Activated CD4-positive, alpha-beta T cell treated with anti-CD3 and anti-CD28 coated beads, Interleukin-2, amount 50 U/mL, for 16 hours (primary cell): ENCODE measurements at regions not wholly inside any gene's neighbourhood (a gene's known extent, or its start where the extent isn't known, plus 50 kb on each side); places are given as distances from the start of the nearest gene placed in this dataset.
"Not testable (repeated sequence)": the region's sequence is repeated elsewhere in the genome, so short reads cannot be mapped to it uniquely, and the experiment has no call there.

Experiments used
- DNase-seq: peaks from one replicate; pipeline ENCODE4 v3.0.0-alpha.2; 2020

- no peak for DNase-seq
These were observed 69.1 kb upstream of the DNAJC10 start for GRCh38 chr2:182646763-182647498.

GRCh38 chr2:182647499-182647787 is 68.6 kb upstream of the DNAJC10 start:
- DNase-seq = no peak

DNA sequence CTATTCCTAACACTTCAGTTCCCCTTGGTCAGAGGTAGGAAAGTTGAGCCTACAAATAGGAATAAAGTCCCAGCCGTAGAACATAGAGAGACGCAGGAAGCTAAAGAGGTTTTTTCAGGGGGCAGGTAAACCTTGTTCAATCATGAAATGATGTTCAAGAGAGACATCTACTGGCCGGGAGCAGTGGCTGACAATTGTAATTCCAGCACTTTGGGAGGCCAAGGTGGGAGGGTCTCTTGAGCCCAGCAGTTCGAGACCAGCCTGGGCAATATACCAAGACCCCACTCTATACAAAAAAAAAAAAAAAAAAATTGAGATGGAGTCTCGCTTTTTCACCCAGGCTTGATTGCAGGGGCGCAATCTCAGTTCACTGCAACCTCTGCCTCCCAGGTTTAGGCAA is 66.7 kb upstream of the DNAJC10 start:
- no peak for DNase-seq

DNA sequence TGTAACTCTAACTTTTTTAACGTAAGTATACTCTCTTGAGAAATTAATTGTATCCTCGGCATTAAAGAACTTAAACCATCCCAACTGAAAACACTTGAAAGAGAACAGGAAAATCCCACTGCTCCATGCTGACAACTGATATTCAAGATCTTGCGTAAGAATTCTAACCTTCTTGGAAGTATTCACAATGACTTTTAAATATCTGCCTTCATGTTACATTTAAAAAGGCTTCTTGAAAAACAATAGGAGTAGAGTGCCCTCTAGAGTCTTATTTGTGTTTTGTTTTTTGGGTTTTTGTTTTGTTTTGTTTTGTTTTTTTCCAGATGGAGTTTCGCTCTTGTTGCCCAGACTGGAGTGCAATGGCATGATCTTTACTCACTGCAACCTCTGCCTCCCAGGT is 65.4 kb upstream of the DNAJC10 start:
- DNase-seq = peak; percentile 21

DNA sequence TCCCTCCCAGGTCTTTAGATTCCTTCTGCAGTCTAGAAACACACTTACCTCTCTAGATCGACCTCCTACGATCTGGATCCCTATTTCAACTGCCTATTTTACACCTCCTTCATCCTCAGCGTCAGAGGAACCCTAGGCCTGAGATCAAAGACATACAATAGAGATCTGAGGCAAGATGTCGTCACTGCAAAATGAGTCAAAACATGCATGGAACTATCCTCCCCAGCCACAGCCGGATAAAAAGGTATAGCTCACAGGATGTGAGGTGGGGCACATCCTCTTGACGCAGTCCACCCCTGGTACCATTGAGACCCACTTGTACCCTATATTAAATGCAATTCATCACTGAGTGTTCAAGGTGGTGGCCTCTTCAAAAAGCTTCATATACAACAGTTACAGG is 63.7 kb upstream of the DNAJC10 start:
- peak; percentile 54 for DNase-seq

DNA sequence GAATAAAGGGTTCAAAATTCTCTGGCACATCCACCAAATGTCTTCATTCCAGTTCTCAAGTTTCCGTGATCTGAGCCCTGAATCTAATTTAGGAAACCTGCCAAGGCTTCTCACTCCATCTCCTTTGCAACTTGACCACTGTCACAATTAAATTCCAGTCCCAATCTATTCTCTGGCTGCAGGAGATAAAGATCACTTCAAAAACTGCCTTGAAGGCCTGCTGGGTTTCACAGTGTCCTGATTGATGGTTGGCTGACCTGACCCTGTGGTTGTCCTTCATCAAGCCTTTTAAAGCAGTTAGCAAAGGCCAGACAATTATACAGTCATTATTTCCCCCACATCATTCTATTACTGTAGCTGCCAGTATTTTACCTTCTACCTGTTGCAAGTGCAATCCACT is 60.3 kb upstream of the DNAJC10 start:
- no peak for DNase-seq

GRCh38 chr2:182664212-182664611 is 51.8 kb upstream of the DNAJC10 start:
- no peak for DNase-seq

GRCh38 chr2:182665500-182665899 is 50.6 kb upstream of the DNAJC10 start:
- not testable (repeated sequence) for DNase-seq
